Keratinocyte (primary cell): ENCODE measurements at regions not wholly inside any gene's neighbourhood (a gene's known extent, or its start where the extent isn't known, plus 50 kb on each side); places are given as distances from the start of the nearest gene placed in this dataset.

Experiments
- CTCF ChIP-seq, 3 experiments: IDR thresholded peaks in 1 of 3; conservative IDR thresholded peaks in 1 of 3; optimal IDR thresholded peaks in 1 of 3; 2 replicates in 2 of 3; 3 replicates in 1 of 3; pipeline versions ENCODE3 to v1.5.1; 2011; ENCODE audit warnings: low read length in 3 of 3, mild to moderate bottlenecking in 3 of 3, moderate library complexity in 2 of 3, control low read depth in 1 of 3, inconsistent platforms in 1 of 3; ENCODE audit not compliant: insufficient read depth in 2 of 3; ENCODE audit errors: extremely low read depth in 1 of 3
- EZH2 ChIP-seq: IDR thresholded peaks from one replicate; pipeline ENCODE4 v1.6.1; 2012; ENCODE audit warnings: inconsistent platforms, mild to moderate bottlenecking, low read length, moderate library complexity

- TF ChIP-seq CTCF (optimal IDR thresholded peaks at IDR 0.05 in 1 of 3, IDR thresholded peaks at IDR 0.05 in 1 of 3, conservative IDR thresholded peaks at IDR 0.05 in 1 of 3; ENCODE audit: extremely low read depth in 1 of 3, insufficient read depth in 2 of 3, low read length in 3 of 3) (no peak), EZH2 (no peak)
Measured at GRCh38 chr5:82339792-82340191, 61.6 kb upstream of the RPS23 start.
